ENCODE measurements at regions not wholly inside any gene's neighbourhood (a gene's known extent, or its start where the extent isn't known, plus 50 kb on each side); places are given as distances from the start of the nearest gene placed in this dataset.

DNA sequence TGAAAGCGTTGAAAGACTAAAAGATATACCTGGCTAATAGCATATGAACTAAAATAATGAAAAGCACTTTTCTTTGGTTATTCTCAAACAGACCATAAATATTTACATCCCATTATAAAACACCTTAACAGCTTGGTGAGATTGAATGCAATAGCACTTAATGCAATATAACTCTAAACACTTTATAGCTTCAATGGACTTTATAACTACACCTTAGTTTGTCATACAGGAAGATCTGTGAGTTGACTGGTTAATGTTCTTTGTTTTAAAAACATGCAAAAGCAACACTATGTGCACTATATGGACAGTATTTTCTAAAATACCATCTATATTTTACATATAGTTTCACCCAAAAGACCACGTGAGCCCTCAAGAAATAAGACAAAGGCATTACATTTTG is 353.3 kb upstream of the ACVR2A start:
- Histone ChIP-seq H3K36me3 (ENCODE audit: control insufficient read depth, insufficient read depth, low read length) (no peaks in the 10 kb centered on the region), H3K4me3 (ENCODE audit: low read depth, low read length) (no peak overlapping the region), H3K27me3 (ENCODE audit: control insufficient read depth, insufficient read depth, low read length) (no peaks in the 10 kb centered on the region)

DNA sequence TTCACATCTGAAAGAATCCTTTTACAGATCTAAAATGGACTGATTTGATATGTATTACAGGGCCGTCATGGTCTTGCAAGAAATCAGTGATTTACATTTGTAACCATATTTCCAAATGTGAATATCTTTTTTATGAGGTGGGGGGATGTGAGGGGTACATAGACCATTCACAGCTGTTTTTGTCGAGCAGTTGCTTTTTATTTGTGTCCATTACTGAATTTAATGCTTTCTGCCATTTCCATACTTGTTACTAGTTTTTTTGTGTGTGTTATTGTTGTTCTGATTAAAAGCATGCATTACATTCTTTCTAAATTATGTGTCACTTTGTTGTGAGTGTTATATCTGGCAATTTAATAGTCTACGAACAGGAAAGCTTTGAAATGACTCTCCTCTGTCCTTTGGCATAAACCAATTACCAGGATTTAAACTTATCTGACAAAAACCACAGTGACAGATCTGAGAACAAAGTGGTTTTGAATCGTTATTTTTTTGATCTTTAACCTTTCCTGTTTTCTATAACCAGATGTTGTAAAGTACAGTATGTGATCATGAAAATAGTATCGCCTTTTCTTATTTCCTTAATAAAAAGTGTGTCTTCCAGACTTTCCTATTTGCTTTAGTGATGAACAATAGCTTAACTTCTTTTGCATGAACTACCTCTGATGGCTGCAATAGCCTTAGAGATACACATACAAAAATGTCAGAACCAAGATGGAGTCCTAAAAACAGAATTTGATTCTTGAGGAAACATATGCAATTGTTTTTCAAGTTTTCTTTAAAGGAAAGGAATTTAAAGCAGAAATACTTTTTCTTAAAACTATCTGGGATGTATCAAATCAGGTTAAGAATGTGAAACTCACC is 354.2 kb upstream of the ACVR2A start:
- Histone ChIP-seq H3K36me3 (ENCODE audit: control insufficient read depth, insufficient read depth, low read length) (no peaks in the 10 kb centered on the region), H3K27ac (no peak overlapping the region), H3K79me2 (no peaks in the 10 kb centered on the region), H3K4me1 (no peaks in the 10 kb centered on the region), H3K4me2 (ENCODE audit: low read length) (no peak overlapping the region), H3K4me3 (ENCODE audit: low read depth, low read length) (no peak overlapping the region), H3K9ac (no peak overlapping the region), H3K9me3 (ENCODE audit: control insufficient read depth, low read length) (no peaks in the 10 kb centered on the region), H2AFZ (no peak overlapping the region), H3K27me3 (ENCODE audit: control insufficient read depth, insufficient read depth, low read length) (no peaks in the 10 kb centered on the region)
- TF ChIP-seq, protein P1, sequence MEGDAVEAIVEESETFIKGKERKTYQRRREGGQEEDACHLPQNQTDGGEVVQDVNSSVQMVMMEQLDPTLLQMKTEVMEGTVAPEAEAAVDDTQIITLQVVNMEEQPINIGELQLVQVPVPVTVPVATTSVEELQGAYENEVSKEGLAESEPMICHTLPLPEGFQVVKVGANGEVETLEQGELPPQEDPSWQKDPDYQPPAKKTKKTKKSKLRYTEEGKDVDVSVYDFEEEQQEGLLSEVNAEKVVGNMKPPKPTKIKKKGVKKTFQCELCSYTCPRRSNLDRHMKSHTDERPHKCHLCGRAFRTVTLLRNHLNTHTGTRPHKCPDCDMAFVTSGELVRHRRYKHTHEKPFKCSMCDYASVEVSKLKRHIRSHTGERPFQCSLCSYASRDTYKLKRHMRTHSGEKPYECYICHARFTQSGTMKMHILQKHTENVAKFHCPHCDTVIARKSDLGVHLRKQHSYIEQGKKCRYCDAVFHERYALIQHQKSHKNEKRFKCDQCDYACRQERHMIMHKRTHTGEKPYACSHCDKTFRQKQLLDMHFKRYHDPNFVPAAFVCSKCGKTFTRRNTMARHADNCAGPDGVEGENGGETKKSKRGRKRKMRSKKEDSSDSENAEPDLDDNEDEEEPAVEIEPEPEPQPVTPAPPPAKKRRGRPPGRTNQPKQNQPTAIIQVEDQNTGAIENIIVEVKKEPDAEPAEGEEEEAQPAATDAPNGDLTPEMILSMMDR (IDR thresholded peaks at IDR 0.05) = no peak

More for the DNA sequence above, 353.3 kb upstream of the ACVR2A start:
- Histone ChIP-seq H3K79me2 (no peaks in the 10 kb centered on the region), H2AFZ (no peak overlapping the region), H3K4me2 (ENCODE audit: low read length) (no peak overlapping the region), H3K4me1 (no peaks in the 10 kb centered on the region), H3K9ac (no peak overlapping the region), H3K27ac (no peak overlapping the region), H3K9me3 (ENCODE audit: control insufficient read depth, low read length) (no peaks in the 10 kb centered on the region)
- TF ChIP-seq, protein P1 (IDR thresholded peaks at IDR 0.05) = no peak

DNA sequence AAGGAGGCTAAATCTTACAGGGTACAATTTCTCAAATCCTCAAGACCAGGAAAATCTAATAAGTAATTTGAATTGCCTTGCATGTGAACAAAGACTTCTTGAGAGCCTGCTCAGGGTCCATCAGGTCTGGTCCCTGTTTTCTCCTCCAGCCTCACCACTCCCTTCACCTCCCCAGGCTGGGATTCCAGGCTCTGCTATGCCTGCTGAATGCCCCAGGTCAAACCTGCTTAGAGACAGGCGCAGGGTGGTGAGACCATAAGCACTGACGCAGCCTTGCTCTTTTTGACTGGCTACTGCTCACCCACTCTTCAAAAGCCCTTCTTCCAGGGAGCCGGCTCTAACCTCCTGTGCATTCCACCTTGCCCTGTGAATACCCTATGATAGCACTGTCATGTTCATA is 356.4 kb upstream of the ACVR2A start:
- H3K9me3 ChIP-seq (ENCODE audit: control insufficient read depth, low read length) = no peaks in the 10 kb centered on the region
- H3K9ac ChIP-seq = no peak overlapping the region
- no peaks in the 10 kb centered on the region for H3K36me3 ChIP-seq (ENCODE audit: control insufficient read depth, insufficient read depth, low read length)
- no peak overlapping the region for H3K4me3 ChIP-seq (ENCODE audit: low read depth, low read length)
- H3K27ac ChIP-seq = no peak overlapping the region
- H3K4me2 ChIP-seq (ENCODE audit: low read length) = no peak overlapping the region
- H3K27me3 ChIP-seq (ENCODE audit: control insufficient read depth, insufficient read depth, low read length) = no peaks in the 10 kb centered on the region
- TF ChIP-seq, protein P1 (IDR thresholded peaks at IDR 0.05) = no peak
- H2AFZ ChIP-seq = no peak overlapping the region
- no peaks in the 10 kb centered on the region for H3K4me1 ChIP-seq
- no peaks in the 10 kb centered on the region for H3K79me2 ChIP-seq

DNA sequence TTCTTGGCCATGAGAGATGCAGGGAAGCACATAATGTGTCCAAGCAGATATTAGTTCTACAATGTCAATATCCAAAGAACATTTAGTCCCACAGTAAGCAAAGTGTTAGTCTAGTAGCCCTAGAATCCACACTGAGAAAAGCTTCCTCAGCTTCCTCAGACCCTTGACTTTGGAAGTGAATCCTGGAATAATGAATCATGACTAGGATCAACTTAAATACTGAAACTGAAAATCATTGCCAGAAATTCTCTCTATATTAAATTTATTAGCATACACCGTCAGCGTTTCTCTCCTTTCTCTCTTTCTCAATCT is 356.9 kb upstream of the ACVR2A start:
- no peak overlapping the region for H3K27ac ChIP-seq
- H3K9ac ChIP-seq = no peak overlapping the region
- H3K9me3 ChIP-seq (ENCODE audit: control insufficient read depth, low read length) = no peaks in the 10 kb centered on the region
- H3K27me3 ChIP-seq (ENCODE audit: control insufficient read depth, insufficient read depth, low read length) = no peaks in the 10 kb centered on the region
- TF ChIP-seq, protein P1 (IDR thresholded peaks at IDR 0.05) = no peak
- no peaks in the 10 kb centered on the region for H3K79me2 ChIP-seq
- no peak overlapping the region for H2AFZ ChIP-seq
- no peaks in the 10 kb centered on the region for H3K36me3 ChIP-seq (ENCODE audit: control insufficient read depth, insufficient read depth, low read length)
- H3K4me3 ChIP-seq (ENCODE audit: low read depth, low read length) = no peak overlapping the region
- H3K4me1 ChIP-seq = no peaks in the 10 kb centered on the region
- H3K4me2 ChIP-seq (ENCODE audit: low read length) = no peak overlapping the region

Measured in parathyroid adenoma (tissue), 2 donors.